ENCODE measurements at regions not wholly inside any gene's neighbourhood (a gene's known extent, or its start where the extent isn't known, plus 50 kb on each side); places are given as distances from the start of the nearest gene placed in this dataset.
A peak's percentile ranks its signal among the peaks of the same experiment; 100 is the strongest.
"Not testable (repeated sequence)": the region's sequence is repeated elsewhere in the genome, so short reads cannot be mapped to it uniquely, and the experiment has no call there.

DNA sequence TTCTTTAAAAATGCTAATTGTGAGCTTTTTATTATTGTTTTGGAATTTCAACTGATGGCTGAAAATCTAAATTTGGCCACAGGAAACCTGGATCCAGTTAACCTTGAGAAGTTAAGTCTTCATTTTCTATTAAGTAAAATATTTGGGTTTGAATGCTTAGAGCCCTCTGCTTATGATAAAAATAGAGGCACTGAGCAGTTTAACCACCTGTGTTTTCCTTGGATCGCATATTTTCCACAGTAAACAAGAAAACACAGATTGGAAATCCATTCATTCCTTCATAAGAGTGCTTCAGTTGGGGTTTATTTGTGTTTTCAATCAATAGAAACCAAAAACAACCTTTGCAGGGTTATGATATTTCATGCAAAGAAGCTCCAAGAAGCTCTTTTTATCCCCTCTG is 77.2 kb upstream of the HES1 start:
- intact Hi-C loops (cut with DNase I) = no loop called here
- DNase-seq (ENCODE audit: low spot score) = no peak

GRCh38 chr3:194061421-194062030 is 74.4 kb upstream of the HES1 start:
- intact Hi-C loops (cut with DNase I) = no loop called here
- DNase-seq (ENCODE audit: low spot score) = no peak

DNA sequence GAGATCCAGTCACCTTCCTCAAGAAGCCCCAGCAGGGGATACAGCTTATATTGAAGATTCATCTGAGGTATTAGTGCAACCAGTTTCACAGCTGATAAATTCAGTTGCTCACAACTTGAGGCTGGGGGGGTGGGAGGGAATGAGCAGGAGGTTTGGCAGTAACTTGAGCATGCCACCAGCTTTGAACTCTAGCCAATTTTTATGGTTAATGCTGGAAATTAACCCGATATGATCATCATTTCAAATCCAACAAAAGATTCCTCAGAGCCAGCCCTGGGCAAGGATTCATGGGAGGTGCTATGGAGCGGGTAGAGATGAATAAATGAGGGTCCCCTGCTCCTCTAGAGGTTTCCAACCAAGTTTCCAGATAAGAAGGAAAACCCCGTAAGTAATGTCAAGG is 73.1 kb upstream of the HES1 start:
- no peak for DNase-seq (ENCODE audit: low spot score)
- intact Hi-C loops (cut with DNase I) = no loop called here

- intact Hi-C loops (cut with DNase I) = no loop called here
Measured at GRCh38 chr3:194064380-194065332, 71.3 kb upstream of the HES1 start.

DNA sequence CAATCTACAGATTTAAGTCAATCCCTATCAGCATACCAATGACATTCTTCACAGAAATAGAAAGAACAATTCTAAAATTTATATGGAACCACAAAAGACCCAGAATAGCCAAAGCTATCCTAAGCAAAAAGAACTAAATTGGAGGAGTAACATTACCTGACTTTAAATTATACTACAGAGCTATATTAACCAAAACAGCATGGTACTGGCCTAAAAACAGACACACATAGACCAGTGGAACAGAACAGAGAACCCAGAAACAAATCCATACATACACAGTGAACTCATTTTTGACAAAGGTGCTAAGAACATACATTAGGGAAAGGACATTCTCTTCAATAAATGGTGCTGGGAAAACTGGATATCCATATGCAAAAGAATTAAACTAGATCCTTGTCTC is 68.6 kb upstream of the HES1 start:
- DNase-seq (ENCODE audit: low spot score); intact Hi-C loops (cut with DNase I): not testable (repeated sequence)

More at GRCh38 chr3:194064380-194065332, 71.3 kb upstream of the HES1 start:
- no peak for DNase-seq (ENCODE audit: low spot score)

GRCh38 chr3:194067949-194068362 is 68.0 kb upstream of the HES1 start:
- no peak for DNase-seq (ENCODE audit: low spot score)
- intact Hi-C loops (cut with DNase I) = no loop called here

DNA sequence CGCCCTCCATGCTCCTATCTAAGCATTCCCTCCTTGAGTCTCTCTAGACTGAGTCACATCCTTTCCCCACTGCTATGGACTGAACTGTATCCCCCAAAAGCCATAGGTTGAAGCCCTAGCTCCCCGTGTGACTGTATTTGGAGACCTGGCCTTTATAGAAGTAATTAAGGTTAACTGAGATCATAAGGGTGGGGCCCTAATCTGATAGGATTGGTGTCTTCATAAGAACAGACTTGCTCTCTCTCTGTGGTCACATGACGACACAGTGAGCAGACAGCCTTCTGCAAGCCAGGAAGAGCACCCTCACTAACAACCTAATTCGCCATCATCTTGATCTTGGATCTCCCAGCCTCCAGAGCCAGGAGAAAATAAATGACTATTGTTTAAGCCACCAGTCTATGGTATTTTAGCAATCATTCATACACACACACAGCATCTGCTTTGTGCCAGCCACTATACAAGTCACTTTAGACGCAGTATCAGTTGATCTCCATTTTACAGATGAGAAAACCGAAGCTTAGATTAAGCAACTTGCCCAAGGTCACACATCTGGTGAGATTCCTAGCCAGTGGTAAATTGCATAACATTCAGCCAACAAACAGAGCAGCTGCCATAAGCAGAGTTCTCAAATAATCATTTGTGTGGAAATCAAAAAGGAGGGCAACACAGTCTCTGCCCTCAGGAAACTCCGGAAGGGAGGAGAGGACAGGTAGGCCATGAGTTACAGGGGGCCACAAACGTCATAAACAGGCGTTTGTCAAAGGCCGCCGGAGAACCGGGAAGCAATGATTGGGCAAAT is 66.3 kb upstream of the HES1 start:
- no peak for DNase-seq (ENCODE audit: low spot score)
- intact Hi-C loops (cut with DNase I) = loop anchor here (2.0 to 5.0 kb wide), 4 partner anchors 65 to 282 kb away; no protein-coding TSS in a partner anchor

DNA sequence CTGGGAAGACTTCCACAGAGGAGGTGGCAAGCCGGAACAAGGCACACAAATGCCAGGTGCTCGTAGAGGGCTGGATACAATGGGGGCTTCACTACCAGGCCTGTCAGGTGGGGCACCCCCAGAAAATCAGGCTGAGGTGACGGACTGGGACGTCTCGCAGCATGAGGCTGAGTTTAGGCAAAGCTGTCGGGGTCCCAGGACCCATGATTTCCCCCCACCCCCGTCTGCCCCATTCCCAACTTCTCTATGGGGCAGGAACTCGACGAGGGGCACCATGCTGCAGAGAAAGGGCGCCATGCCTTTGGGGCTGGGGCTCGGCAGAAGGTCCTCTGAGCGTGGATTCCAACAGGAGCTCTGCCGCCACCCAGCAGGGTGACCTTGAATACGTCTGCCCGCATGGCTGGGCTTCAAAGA is 65.7 kb upstream of the HES1 start:
- no peak for DNase-seq (ENCODE audit: low spot score)
- intact Hi-C loops (cut with DNase I) = loop anchor here (2.0 to 5.0 kb wide), 4 partner anchors 65 to 283 kb away; no protein-coding TSS in a partner anchor

DNA sequence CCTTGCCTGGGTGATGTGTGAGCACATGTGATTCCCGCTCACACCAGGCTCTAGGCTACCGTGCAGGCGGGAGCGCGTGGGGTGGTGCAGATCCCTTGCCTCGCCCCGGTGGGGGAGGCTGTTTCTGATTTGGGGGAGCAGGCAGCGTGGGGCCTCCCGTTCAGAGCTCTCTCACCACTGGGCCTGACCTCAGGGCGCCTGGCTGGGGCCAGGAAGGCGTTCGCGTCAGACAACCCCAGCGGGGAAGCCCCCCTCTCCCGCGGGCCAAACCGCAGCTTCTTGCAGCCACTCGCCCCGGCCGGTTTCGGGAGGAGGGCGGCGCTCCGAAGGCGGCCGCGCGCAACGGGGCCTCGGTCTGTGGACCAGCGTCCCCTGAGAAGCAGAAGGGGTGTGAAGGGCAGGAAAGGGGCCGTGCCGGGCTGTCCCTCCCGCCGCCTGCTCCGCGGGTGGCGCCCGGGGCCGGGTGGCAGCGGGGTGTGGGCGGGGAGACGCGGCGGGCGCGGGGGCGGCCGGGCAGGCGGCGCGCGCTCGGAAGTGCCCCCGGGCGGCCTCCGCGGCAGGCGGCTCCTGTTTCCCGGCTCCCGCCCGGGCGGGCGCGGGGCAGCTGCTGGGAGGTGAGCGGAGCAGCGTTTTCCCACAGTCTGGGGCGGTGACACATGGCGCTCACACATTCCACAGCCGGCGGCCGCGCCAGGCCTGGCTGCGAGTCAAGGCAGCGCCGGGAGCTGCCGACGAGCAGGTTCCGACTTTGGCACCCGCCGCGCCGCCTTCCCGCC is 65.1 kb upstream of the HES1 start:
- DNase-seq (ENCODE audit: low spot score) = peak; percentile 93
- intact Hi-C loops (cut with DNase I) = loop anchor here (1.0 to 5.0 kb wide), 5 partner anchors 64 to 284 kb away; no protein-coding TSS in a partner anchor

DNA sequence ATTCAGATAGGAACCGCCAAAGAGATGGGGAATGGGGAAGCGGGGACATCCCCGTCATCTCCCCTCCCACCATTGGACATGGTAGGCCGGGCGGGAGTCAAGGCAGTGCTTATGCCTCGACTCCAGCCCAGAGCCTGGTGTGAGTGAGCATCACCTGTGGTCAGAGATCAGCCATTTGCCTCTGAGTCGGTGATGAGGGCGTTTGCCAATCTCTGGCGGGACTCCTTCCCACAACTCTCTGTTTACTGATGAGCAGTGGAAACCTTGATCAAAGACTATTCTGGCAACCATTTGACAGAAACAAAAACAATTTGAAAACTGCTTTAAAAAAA is 63.9 kb upstream of the HES1 start:
- intact Hi-C loops (cut with DNase I) = loop anchor here (5.0 kb wide), 1 partner anchor 285 kb away; no protein-coding TSS in a partner anchor
- DNase-seq (ENCODE audit: low spot score) = no peak

DNA sequence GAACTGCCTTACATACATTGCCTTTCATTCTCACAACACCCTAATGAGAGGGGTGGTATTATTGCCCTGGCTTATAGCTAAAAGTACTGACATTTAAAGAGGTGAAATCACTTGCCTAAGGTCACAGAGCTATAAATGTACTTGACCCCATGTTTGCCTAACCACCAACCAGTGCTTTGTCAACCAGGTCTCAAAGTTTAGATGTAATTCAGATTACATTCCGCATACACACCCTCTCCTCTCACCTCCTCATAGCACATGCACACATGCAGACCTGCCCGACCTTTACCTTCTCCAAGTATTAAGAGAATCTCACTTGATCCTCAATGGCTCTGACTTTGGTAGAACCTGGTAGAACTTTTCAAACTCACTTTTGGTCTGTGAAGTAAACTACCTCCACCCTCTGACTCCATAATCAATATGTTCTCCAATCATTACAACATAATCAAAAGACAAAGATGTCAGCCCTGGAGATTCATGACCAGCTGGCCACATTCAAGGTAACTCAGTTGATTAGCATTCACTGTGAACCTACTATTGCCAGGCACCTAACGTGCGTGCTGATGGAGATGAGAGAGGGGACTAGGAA is 63.2 kb upstream of the HES1 start:
- intact Hi-C loops (cut with DNase I) = loop anchor here (5.0 kb wide), 1 partner anchor 285 kb away; no protein-coding TSS in a partner anchor
- DNase-seq (ENCODE audit: low spot score) = no peak

GRCh38 chr3:194073926-194074325 is 62.0 kb upstream of the HES1 start:
- intact Hi-C loops (cut with DNase I) = loop anchor here (5.0 kb wide), 1 partner anchor 287 kb away; no protein-coding TSS in a partner anchor
- DNase-seq (ENCODE audit: low spot score) = no peak

- DNase-seq (ENCODE audit: low spot score) = no peak
- intact Hi-C loops (cut with DNase I) = no loop called here
Measured at GRCh38 chr3:194075088-194075615, 60.8 kb upstream of the HES1 start.

- DNase-seq (ENCODE audit: low spot score) = no peak
- intact Hi-C loops (cut with DNase I) = no loop called here
Measured at GRCh38 chr3:194075802-194076460, 60.0 kb upstream of the HES1 start.

DNA sequence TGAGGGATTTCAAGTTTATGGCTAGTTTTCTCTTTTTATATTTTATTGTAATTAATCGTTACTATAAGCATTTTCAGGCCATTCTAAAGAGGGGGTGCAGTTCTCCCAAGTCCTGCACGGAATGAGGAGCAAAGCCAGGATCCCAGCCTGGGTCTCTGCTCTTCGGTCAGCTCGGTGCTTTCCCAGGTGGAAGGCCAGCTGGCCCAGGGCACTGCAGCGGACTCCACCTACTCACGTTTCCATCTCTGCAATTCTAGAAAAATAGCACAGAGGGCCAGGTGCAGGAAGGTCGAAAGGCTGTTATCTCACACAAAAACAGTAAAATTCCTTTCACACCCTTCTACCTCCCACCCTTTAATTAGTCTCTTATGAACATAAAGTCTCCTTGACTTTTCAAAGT is 59.5 kb upstream of the HES1 start:
- DNase-seq (ENCODE audit: low spot score) = no peak
- intact Hi-C loops (cut with DNase I) = no loop called here

- intact Hi-C loops (cut with DNase I) = no loop called here
Measured at GRCh38 chr3:194077602-194078001, 58.3 kb upstream of the HES1 start.

GRCh38 chr3:194078045-194078821 is 57.7 kb upstream of the HES1 start:
- no peak for DNase-seq (ENCODE audit: low spot score)
- intact Hi-C loops (cut with DNase I) = no loop called here

More at GRCh38 chr3:194077602-194078001, 58.3 kb upstream of the HES1 start:
- no peak for DNase-seq (ENCODE audit: low spot score)
